Prostate gland (tissue), 2 donors: ENCODE measurements at regions not wholly inside any gene's neighbourhood (a gene's known extent, or its start where the extent isn't known, plus 50 kb on each side); places are given as distances from the start of the nearest gene placed in this dataset.

Source experiments
- DNase-seq: peaks from one replicate; pipeline ENCODE4 v3.0.0-alpha.2; 2019; ENCODE audit warnings: low spot score
- H3K27ac ChIP-seq, 2 donors: fragments of 200-600 bp; sonication (generic); 2 replicates each; pipeline ENCODE4 v1.5.1; 2017 to 2019
- H3K27me3 ChIP-seq: fragments of 200-600 bp; sonication (generic); replicated peaks from 2 replicates; pipeline ENCODE4 v1.5.1; 2019; ENCODE audit not compliant: insufficient read depth
- H3K36me3 ChIP-seq, 2 donors: fragments of 200-600 bp; sonication (generic); 1 replicate in 1 of 2; 2 replicates in 1 of 2; pipeline versions ENCODE4 v1.5.1 to v1.8.1; 2017 to 2019
- H3K4me1 ChIP-seq: fragments of 200-600 bp; sonication (generic); replicated peaks from 2 replicates; pipeline ENCODE4 v1.5.1; 2019
- H3K4me3 ChIP-seq, 2 donors: fragments of 200-600 bp; sonication (generic); 2 replicates each; pipeline ENCODE4 v1.5.1; 2017 to 2019
- H3K9me3 ChIP-seq: fragments of 200-600 bp; sonication (generic); 2 replicates; pipeline ENCODE4 v1.5.1; 2017
- CTCF ChIP-seq, 4 experiments: fragments of 200-600 bp in 2 of 4; fragments of 450-650 bp in 2 of 4; sonication (generic) in 2 of 4; IDR thresholded peaks; 1 replicate in 3 of 4; 2 replicates in 1 of 4; pipeline ENCODE4 v1.5.1; 2016 to 2019; ENCODE audit warnings: antibody characterized with exemption in 4 of 4, mild to moderate bottlenecking in 2 of 4, moderate library complexity in 2 of 4
- POLR2A ChIP-seq: fragments of 450-650 bp; IDR thresholded peaks from one replicate; pipeline ENCODE4 v1.6.1; 2016; ENCODE audit warnings: antibody characterized with exemption, mild to moderate bottlenecking
- POLR2AphosphoS5 ChIP-seq: sonication (generic); formaldehyde crosslinking; IDR thresholded peaks from one replicate; pipeline ENCODE4 v1.6.1; 2017; ENCODE audit warnings: antibody characterized with exemption
- WGBS: methylation state at CpG from one replicate; pipeline ENCODE4 v1.1.5; 2018; 5-methylcytosine and 5-hydroxymethylcytosine counted together
- intact Hi-C: fragments of 100-400 bp; cut with DNase I; formaldehyde crosslinking; loops from one replicate; pipeline ENCODE4 v1.14.2; 2022

GRCh38 chr15:81491414-81492096, 117.5 kb upstream of the TMC3 start:
- no peak overlapping the region for H3K4me3 ChIP-seq
- TF ChIP-seq CTCF (IDR thresholded peaks at IDR 0.05) (no peak), POLR2AphosphoS5 (no peak), POLR2A (no peak)
- no peaks in the 10 kb centered on the region for H3K9me3 ChIP-seq
- no peaks in the 10 kb centered on the region for H3K4me1 ChIP-seq
- no peak overlapping the region for H3K27ac ChIP-seq
- intact Hi-C loops, result no loop called here
- H3K27me3 ChIP-seq, result no peaks in the 10 kb centered on the region
- no peaks in the 10 kb centered on the region for H3K36me3 ChIP-seq
- WGBS, result 61% methylated on average over 6 of the region's 6 CpGs
- no peak for DNase-seq

- Histone ChIP-seq H3K27me3 (no peaks in the 10 kb centered on the region), H3K27ac (no peak overlapping the region), H3K4me3 (no peak overlapping the region), H3K4me1 (no peaks in the 10 kb centered on the region), H3K9me3 (no peaks in the 10 kb centered on the region), H3K36me3 (no peaks in the 10 kb centered on the region)
- DNase-seq, result no peak
- intact Hi-C loops, result loop anchor here (10.0 kb wide), 3 partner anchors 339 to 719 kb away; no protein-coding TSS in a partner anchor
- TF ChIP-seq CTCF (IDR thresholded peaks at IDR 0.05), result no peak
- TF ChIP-seq POLR2AphosphoS5, result no peak
- no peak for TF ChIP-seq POLR2A
- 89% methylated on average over 5 of the region's 5 CpGs for WGBS
Observed at GRCh38 chr15:81485806-81486205, 111.8 kb upstream of the TMC3 start.

- no peaks in the 10 kb centered on the region for H3K27me3 ChIP-seq
- H3K4me3 ChIP-seq, result no peak overlapping the region
- no peak overlapping the region for H3K27ac ChIP-seq
- 62% methylated on average over 11 of the region's 12 CpGs for WGBS
- no peaks in the 10 kb centered on the region for H3K9me3 ChIP-seq
- intact Hi-C loops, result loop anchor here (5.0 to 10.0 kb wide), 5 partner anchors 340 to 720 kb away; partner anchors contain the start of gene MEX3B
- no peak for DNase-seq
- no peak for TF ChIP-seq POLR2A
- no peak for TF ChIP-seq POLR2AphosphoS5
- TF ChIP-seq CTCF (IDR thresholded peaks at IDR 0.05), result no peak
- H3K36me3 ChIP-seq, result no peaks in the 10 kb centered on the region
- no peaks in the 10 kb centered on the region for H3K4me1 ChIP-seq
Observed at GRCh38 chr15:81484086-81484955, 110.3 kb upstream of the TMC3 start.

GRCh38 chr15:81483496-81483895, 109.5 kb upstream of the TMC3 start:
- intact Hi-C loops, result loop anchor here (5.0 to 10.0 kb wide), 5 partner anchors 341 to 721 kb away; partner anchors contain the start of gene MEX3B
- no peaks in the 10 kb centered on the region for H3K9me3 ChIP-seq
- no peaks in the 10 kb centered on the region for H3K36me3 ChIP-seq
- no peak overlapping the region for H3K27ac ChIP-seq
- no peak overlapping the region for H3K4me3 ChIP-seq
- no peaks in the 10 kb centered on the region for H3K4me1 ChIP-seq
- DNase-seq, result no peak
- no peak for TF ChIP-seq POLR2A
- no peak for TF ChIP-seq POLR2AphosphoS5
- no peak for TF ChIP-seq CTCF (IDR thresholded peaks at IDR 0.05)
- WGBS, result 77% methylated on average over 3 of the region's 3 CpGs
- H3K27me3 ChIP-seq, result no peaks in the 10 kb centered on the region
